Aorta (tissue), 5 donors: ENCODE measurements at regions not wholly inside any gene's neighbourhood (a gene's known extent, or its start where the extent isn't known, plus 50 kb on each side); places are given as distances from the start of the nearest gene placed in this dataset.
"Not testable (repeated sequence)": the region's sequence is repeated elsewhere in the genome, so short reads cannot be mapped to it uniquely, and the experiment has no call there.

Experiments used
- ATAC-seq: fragments of 200-7000 bp; cut with Tn5 transposase; one replicate; pipeline ENCODE4 v1.9.1; 2022; ENCODE audit warnings: moderate library complexity; ENCODE audit not compliant: low FRiP score
- DNase-seq, 2 donors: peaks; one replicate each; pipeline ENCODE4 v3.0.0-alpha.2; 2020
- H3K27ac ChIP-seq, 2 donors: one replicate each; pipeline ENCODE4 v1.5.1; 2013; ENCODE audit warnings: low read length in 2 of 2, mild to moderate bottlenecking in 2 of 2, moderate library complexity in 2 of 2, control low read depth in 1 of 2, inconsistent platforms in 1 of 2, low read depth in 1 of 2
- H3K27me3 ChIP-seq, 2 donors: one replicate each; pipeline ENCODE4 v1.6.1; 2013; ENCODE audit warnings: control low read depth in 1 of 2, low read length in 1 of 2, mild to moderate bottlenecking in 1 of 2, moderate library complexity in 1 of 2; ENCODE audit not compliant: insufficient read depth in 2 of 2, control insufficient read depth in 1 of 2
- H3K36me3 ChIP-seq, 2 donors: one replicate each; pipeline ENCODE4 v1.6.1; 2013; ENCODE audit warnings: control low read depth in 1 of 2, low read length in 1 of 2, mild to moderate bottlenecking in 1 of 2; ENCODE audit not compliant: insufficient read depth in 2 of 2, control insufficient read depth in 1 of 2
- H3K4me1 ChIP-seq, 2 donors: one replicate each; pipeline ENCODE4 v1.6.1; 2013; ENCODE audit warnings: low read length in 2 of 2, control low read depth in 1 of 2, mild to moderate bottlenecking in 1 of 2, moderate library complexity in 1 of 2; ENCODE audit not compliant: insufficient read depth in 2 of 2, control insufficient read depth in 1 of 2
- H3K4me3 ChIP-seq, 2 donors: one replicate each; pipeline ENCODE4 v1.5.1; 2013; ENCODE audit warnings: low read length in 2 of 2, control low read depth in 1 of 2, mild to moderate bottlenecking in 1 of 2
- H3K9me3 ChIP-seq: one replicate; pipeline ENCODE4 v1.6.1; 2013; ENCODE audit warnings: mild to moderate bottlenecking, low read length; ENCODE audit not compliant: control insufficient read depth
- WGBS, 2 donors: extraction: QIAGEN DNeasy Blood & Tissue Kit; methylation state at CpG; one replicate each; pipeline ENCODE4 v1.1.7; 2013; 5-methylcytosine and 5-hydroxymethylcytosine counted together
- intact Hi-C, 2 donors: fragments of 100-400 bp; cut with DNase I; formaldehyde crosslinking; loops; one replicate each; pipeline versions ENCODE4 v1.14.2 to v1.15.0; 2022
- donor health status: healthy with polysubstance abuse.
- donor health status: Bipolar disorder and iron deficiency.
- donor health status: DM: no; HTN: no; CAD: no.
- donor health status: DM: no; HTN: no; CAD: no.
- donor health status: DM: yes; HTN: yes; CAD: no.

- ATAC-seq = no peak
- WGBS, 2 donors = 46 to 58% methylated on average over 3 of the region's 3 CpGs
- Histone ChIP-seq H3K27ac (no peak overlapping the region), H3K9me3 (peaks cover 1% of the 10 kb centered on the region), H3K4me3 (no peak overlapping the region), H3K4me1 (no peaks in the 10 kb centered on the region), H3K36me3 (no peaks in the 10 kb centered on the region), H3K27me3 (no peaks in the 10 kb centered on the region)
- intact Hi-C loops = no loop called here
- DNase-seq = no peak
Measured at GRCh38 chr7:96921771-96922170, 83.6 kb upstream of the DLX6 start.

- DNase-seq, H3K36me3 ChIP-seq, ATAC-seq, H3K4me3 ChIP-seq, H3K27ac ChIP-seq, intact Hi-C loops, H3K4me1 ChIP-seq, H3K9me3 ChIP-seq, H3K27me3 ChIP-seq: not testable (repeated sequence)
Measured at GRCh38 chr7:96923345-96923744, 82.0 kb upstream of the DLX6 start.

GRCh38 chr7:96927131-96927530, 78.2 kb upstream of the DLX6 start:
- 92 to 93% methylated on average over 5 of the region's 5 CpGs for WGBS, 2 donors
- H3K9me3 ChIP-seq = peaks cover 1% of the 10 kb centered on the region
- intact Hi-C loops = no loop called here
- no peak overlapping the region for H3K27ac ChIP-seq
- H3K36me3 ChIP-seq = no peaks in the 10 kb centered on the region
- ATAC-seq (no peak), DNase-seq (no peak)
- H3K4me3 ChIP-seq = no peak overlapping the region
- no peaks in the 10 kb centered on the region for H3K27me3 ChIP-seq
- no peaks in the 10 kb centered on the region for H3K4me1 ChIP-seq

- 69 to 88% methylated on average over 2 of the region's 2 CpGs for WGBS, 2 donors
- H3K4me3 ChIP-seq = no peak overlapping the region
- ATAC-seq (no peak), DNase-seq (no peak)
- no peaks in the 10 kb centered on the region for H3K27me3 ChIP-seq
- no peaks in the 10 kb centered on the region for H3K4me1 ChIP-seq
- H3K9me3 ChIP-seq = no peaks in the 10 kb centered on the region
- H3K36me3 ChIP-seq = no peaks in the 10 kb centered on the region
- H3K27ac ChIP-seq = no peak overlapping the region
- intact Hi-C loops = no loop called here
Measured at GRCh38 chr7:96928965-96929364, 76.4 kb upstream of the DLX6 start.

GRCh38 chr7:96931891-96932290, 73.5 kb upstream of the DLX6 start:
- Histone ChIP-seq H3K36me3 (no peaks in the 10 kb centered on the region), H3K27ac (no peak overlapping the region), H3K9me3 (no peaks in the 10 kb centered on the region), H3K4me3 (no peak overlapping the region), H3K27me3 (peaks cover 0 to 2% of the 10 kb centered on the region in 2 donors), H3K4me1 (no peaks in the 10 kb centered on the region)
- no peak for DNase-seq
- intact Hi-C loops = no loop called here
- 89 to 90% methylated on average over 1 of the region's 1 CpG for WGBS, 2 donors
- no peak for ATAC-seq

- intact Hi-C loops = no loop called here
- Histone ChIP-seq H3K4me1 (no peaks in the 10 kb centered on the region), H3K36me3 (no peaks in the 10 kb centered on the region), H3K27ac (no peak overlapping the region), H3K27me3 (peaks cover 0 to 2% of the 10 kb centered on the region in 2 donors), H3K9me3 (no peaks in the 10 kb centered on the region), H3K4me3 (no peak overlapping the region)
- ATAC-seq (peak; percentile 46), DNase-seq (no peak)
- WGBS, 2 donors = 71 to 73% methylated on average over 9 of the region's 9 CpGs
Measured at GRCh38 chr7:96933067-96933645, 72.2 kb upstream of the DLX6 start.

GRCh38 chr7:96936621-96937020, 68.7 kb upstream of the DLX6 start:
- WGBS, 2 donors = 81 to 88% methylated on average over 2 of the region's 2 CpGs

GRCh38 chr7:96942112-96942511, 63.2 kb upstream of the DLX6 start:
- Histone ChIP-seq H3K4me3 (no peak overlapping the region), H3K9me3 (no peaks in the 10 kb centered on the region), H3K4me1 (no peaks in the 10 kb centered on the region), H3K27me3 (no peaks in the 10 kb centered on the region), H3K36me3 (no peaks in the 10 kb centered on the region), H3K27ac (no peak overlapping the region)
- intact Hi-C loops = no loop called here
- no peak for DNase-seq
- WGBS, 2 donors = 86 to 88% methylated on average over 4 of the region's 4 CpGs
- ATAC-seq = no peak

More at GRCh38 chr7:96936621-96937020, 68.7 kb upstream of the DLX6 start:
- no peak overlapping the region for H3K4me3 ChIP-seq
- ATAC-seq = no peak
- peaks cover 0 to 2% of the 10 kb centered on the region in 2 donors for H3K27me3 ChIP-seq
- intact Hi-C loops = no loop called here
- no peak overlapping the region for H3K27ac ChIP-seq
- no peaks in the 10 kb centered on the region for H3K4me1 ChIP-seq
- DNase-seq = no peak
- no peaks in the 10 kb centered on the region for H3K36me3 ChIP-seq
- no peaks in the 10 kb centered on the region for H3K9me3 ChIP-seq

- intact Hi-C loops = no loop called here
- Histone ChIP-seq H3K36me3 (no peaks in the 10 kb centered on the region), H3K9me3 (no peaks in the 10 kb centered on the region), H3K4me3 (no peak overlapping the region), H3K27me3 (no peaks in the 10 kb centered on the region), H3K27ac (no peak overlapping the region), H3K4me1 (peaks cover 0 to 7% of the 10 kb centered on the region in 2 donors)
- DNase-seq = no peak
- 4 to 5% methylated on average over 5 of the region's 5 CpGs for WGBS, 2 donors
- peak; percentile 80 for ATAC-seq
Measured at GRCh38 chr7:96949766-96950165, 55.6 kb upstream of the DLX6 start.
